OCI-LY1 (cell line): ENCODE measurements at regions not wholly inside any gene's neighbourhood (a gene's known extent, or its start where the extent isn't known, plus 50 kb on each side); places are given as distances from the start of the nearest gene placed in this dataset.

ENCODE experiments used
- CTCF ChIP-seq: fragments of 200-600 bp; sonication (generic), shearing (Covaris generic); IDR thresholded peaks from 2 replicates; pipeline ENCODE4 v1.5.1; 2017; ENCODE audit warnings: mild to moderate bottlenecking, antibody characterized with exemption, low read length, moderate library complexity, mixed read lengths
- EZH2 ChIP-seq: fragments of 200-600 bp; sonication (generic), shearing (Covaris generic); IDR thresholded peaks from 2 replicates; pipeline ENCODE4 v1.8.0; 2017; ENCODE audit warnings: borderline replicate concordance, mixed run types, mild to moderate bottlenecking, antibody characterized with exemption, low read length, moderate library complexity, mixed read lengths

DNA sequence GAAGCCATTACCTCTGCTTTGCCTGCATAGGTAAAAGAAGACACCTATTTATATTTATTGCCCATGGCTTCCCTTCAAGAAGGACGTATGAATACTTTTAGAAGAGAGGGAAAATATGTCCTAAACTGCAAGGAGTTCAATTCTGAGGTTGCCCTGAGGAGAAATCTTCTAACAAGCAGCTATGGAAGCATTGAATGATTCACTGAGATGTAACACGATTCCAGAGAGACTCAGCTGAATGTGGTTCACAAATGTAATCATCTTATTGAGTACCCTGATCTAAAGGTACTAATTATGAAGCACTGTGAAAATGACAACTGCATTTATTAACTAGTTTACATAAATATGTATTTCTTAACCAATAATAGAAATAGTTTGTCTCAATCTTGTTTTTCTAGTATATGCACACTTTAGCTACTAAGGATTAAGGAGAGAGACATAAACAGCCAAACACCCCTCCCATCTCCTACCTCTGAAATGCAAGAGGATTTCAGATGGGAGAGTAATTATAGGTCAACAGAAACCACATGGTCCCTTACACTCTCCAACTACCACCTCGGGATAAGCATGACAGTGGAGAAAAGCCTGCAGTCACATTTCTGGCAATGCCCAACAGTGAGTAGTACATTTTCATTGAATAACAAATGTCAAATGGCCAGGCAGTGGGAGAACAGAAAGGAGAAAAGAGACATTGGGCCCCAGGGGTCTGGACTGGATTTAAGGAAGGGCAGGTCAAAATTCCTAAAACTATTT is 506.2 kb upstream of the IL12A start:
- TF ChIP-seq CTCF (no peak), EZH2 (no peak)
